ENCODE measurements at regions not wholly inside any gene's neighbourhood (a gene's known extent, or its start where the extent isn't known, plus 50 kb on each side); places are given as distances from the start of the nearest gene placed in this dataset.

DNA sequence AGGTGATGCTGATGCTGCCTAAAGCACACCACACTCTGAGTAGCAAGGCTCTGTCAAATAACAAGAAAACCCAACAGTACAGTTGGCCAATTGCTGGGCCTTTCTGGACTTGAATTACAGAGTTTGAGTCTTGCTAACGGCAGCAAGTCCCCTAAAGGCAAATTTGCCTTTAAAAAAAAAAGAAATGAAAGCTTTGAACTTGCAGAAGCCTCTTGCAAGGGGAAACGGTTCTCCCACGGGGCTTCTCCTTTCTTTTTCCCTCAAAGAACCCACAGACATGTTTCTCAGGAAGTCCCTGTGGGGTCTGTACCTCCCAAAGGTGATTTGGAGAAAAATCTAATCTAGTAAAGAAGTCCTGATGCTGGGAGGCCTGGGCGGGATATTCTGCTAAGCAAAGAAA, 191.3 kb upstream of the MYL2 start:
- no peak for DNase-seq

DNA sequence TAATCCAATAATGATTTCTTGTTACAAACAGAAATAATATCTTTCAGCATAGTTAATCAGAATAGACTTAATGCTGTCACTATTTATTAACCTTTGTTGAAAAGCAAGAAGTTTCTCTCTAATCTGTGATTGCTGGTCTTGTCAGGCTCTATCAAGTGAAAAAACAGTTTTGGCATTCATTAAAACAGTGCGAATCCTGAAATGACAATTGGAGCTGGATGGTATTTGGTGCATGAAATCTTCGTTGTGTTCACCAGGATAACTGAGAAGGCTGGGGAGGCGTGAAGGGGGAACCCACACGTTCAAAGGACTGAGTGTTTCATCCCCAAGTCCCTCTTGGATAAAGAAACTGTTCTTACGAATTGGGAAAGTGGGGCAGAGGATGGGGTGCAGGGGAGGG, 190.2 kb upstream of the MYL2 start:
- DNase-seq: no peak

DNA sequence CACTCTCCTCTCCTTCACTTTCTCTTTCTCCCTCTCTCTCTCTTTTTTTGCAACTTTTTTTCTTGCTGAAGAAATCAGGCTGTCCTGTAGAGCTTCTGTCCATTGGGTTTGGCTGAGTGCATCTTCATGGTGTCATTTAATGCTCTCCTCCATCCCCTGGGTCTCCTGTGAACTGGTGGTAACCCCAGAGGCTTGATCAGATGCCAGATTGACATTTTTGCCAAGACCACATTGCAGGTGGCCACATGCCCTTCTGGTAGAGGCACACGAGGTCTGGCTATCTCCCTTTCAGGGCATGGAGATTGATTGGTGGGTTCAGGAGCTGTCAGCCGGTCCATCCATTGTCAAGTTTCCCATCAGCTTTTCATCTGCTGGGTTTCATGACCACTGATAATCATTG, 188.3 kb upstream of the MYL2 start:
- DNase-seq: no peak

DNA sequence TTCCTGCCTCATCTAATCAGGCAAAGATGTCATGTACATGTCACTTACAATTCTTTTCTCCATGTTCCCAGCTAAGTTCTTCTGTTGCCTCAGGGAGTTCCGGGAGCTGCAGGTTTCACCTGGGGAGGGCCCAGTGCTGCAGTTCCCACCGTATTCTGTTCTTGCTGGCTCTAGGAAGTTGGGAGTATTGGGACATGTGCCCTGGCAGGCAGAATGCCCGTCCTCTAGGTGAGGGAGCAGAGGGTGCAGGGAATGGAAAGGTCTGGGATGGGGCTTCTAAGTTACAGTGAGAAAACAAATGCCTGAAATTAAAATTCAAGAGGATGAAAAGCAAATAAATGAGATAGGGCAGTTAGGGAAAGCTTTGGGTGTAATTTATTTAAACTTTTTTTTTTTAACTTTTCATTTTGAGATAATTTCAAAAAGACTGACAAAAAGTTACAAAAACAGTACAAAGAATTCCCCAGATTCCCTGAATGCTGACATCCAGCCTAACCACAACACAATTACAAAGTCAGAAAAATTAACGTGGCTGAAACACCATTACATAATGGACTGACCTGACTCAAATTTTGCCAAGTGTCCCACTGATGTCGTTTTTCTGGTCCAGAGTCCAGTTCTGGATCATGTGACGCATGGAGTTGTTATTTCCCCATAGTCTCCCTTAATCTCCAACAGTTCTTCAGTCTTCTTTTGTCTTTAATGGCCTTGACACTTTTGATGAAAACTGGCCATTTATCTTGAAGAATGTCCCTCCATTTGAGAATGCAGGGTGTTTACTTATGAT, 187.2 kb upstream of the MYL2 start:
- no peak for DNase-seq

DNA sequence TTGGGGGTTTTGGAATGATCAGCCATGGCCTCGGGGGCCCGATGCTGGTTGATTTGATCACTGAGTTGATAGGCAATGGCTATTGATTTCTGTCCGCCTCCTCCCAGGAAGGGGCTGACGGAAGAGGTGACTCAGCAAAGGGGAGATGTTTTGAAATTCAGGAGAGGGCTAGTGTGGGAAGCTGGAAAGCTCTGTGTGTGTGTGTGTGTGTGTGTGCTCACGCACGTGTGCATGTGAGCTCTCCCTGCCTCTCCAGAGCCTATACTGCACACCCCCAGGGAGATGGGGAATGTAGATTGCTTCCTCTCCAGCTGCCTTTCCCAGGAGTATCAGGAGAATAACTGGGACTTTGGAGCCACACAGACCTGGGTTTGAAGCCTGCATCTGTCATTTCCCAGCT, 184.9 kb upstream of the MYL2 start:
- DNase-seq: no peak

DNA sequence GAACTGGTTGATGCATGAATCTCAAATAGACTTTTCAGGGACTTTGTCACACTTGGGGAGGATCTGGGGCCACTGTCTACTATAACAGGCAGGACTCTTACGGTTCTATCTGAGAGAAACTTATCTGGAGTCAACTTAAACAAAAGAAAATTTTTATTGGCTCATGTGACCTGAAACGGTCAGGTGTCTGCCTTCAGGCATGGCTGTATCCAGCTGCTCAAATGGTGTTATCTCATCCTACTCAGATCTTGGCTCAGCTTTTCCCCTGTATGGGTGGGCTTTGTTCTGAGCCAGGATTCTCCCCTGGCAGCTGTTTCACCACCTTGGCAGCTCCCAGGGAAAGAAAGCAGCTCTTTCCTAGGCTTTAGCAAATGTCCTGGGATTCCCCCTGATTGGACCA, 183.2 kb upstream of the MYL2 start:
- DNase-seq: no peak

DNA sequence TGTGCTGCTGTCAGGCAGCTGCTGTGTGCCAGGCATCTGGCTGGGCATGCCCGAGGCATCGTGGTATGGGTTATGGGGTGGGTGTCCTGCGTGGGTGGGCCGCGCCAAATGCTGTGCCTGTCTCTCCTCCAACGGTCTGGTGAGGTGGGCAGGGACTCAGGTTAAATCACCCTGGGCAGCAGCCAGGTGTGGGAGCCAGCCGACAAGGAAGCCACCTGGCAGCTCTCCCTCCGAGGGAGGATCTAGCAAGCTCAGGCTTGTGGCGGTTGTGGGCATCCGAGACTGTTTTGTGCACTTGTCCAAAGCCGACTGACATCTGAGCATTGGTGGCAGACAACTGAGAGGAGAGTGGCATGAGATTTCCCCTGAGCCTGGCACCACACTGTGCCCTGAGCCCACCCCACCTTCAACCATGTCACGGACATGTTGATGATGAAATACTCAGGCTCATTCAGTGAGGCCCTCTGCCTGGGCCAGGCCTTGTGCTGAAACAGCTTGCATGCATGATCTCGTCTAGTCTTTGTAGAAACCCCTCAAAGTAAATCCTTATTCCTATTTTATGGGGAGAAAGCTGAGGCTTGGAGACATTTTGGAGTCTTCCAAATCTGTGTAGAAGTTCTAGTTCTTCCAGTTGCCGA, 181.8 kb upstream of the MYL2 start:
- no peak for DNase-seq

DNA sequence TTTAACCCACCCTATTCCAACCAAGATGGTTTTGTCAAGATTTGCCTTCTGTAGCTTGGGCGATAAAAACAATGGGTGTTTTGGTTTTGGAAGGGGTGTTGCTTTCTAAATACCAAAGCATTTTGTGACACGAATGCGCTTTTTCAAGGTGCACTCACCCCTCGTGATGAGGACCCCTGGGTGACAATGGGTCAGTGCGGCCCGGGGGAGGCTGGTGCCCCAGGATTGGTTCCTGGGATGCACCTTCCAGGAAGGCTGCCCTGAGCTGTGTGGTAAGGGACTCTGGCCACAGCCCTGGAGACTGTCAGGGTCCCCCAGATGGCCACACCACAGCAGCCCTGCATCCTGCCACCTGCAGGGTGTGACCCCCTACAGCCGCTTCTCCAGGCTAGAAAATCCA, 180.6 kb upstream of the MYL2 start:
- DNase-seq: no peak

DNA sequence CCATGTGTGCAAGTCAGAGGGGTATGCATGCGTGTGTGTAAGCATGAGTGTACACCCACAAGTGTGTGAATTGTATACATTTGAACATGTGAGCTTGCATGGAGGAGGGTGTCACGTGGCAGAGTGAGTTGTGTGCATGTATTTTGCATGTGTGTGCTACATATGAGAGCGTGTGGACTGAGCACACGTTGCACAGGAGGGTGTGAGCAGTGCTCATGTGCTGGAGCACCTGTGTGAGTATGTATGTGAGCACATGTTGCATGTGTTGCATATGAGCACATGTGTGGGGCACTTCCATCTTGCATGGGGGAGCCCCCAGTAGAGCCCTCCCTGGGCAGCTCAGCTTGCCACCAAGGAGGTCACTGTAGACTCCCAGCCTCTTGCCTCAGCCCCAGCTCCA, 180.2 kb upstream of the MYL2 start:
- DNase-seq: no peak

DNA sequence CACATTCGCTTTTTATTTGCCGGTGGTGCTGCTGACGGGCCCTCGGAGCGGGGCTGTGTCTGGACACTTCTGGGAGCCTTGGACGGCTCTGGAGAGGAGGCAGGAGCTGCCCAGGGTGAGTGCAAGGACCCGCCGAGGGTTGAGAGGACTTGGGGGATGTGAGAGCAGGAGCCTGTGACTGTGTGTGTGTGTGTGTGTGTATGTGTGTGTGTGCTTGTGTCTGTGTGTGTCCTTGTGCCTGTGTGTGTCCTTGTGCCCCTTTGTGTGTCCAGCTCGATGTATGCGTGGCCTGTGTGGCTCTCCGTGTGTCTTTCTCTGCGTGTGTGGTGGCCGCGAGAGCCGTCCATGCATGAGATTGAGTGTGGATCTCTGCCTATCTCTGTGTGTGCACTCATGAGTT, 179.6 kb upstream of the MYL2 start:
- DNase-seq: no peak

DNA sequence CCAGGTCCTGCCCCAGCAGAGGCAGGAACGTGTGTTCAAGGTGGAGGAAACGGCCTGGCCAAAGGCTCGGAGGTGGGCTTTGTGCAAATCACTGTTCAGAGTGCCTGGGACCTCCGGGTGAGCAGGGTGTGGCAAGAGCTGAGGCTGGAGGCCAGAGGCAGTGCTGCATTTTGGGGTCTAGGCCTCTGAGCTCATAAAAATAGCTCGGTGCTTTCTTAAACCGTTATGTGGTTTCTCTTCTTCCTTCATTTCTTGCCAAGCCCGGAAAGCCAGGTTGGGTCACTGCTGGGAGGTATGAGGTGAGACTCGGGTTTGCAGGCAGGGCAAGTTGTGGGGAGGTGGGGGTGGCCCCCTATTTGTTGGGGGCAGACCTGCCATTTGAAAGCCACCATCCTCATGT, 178.8 kb upstream of the MYL2 start:
- no peak for DNase-seq

DNA sequence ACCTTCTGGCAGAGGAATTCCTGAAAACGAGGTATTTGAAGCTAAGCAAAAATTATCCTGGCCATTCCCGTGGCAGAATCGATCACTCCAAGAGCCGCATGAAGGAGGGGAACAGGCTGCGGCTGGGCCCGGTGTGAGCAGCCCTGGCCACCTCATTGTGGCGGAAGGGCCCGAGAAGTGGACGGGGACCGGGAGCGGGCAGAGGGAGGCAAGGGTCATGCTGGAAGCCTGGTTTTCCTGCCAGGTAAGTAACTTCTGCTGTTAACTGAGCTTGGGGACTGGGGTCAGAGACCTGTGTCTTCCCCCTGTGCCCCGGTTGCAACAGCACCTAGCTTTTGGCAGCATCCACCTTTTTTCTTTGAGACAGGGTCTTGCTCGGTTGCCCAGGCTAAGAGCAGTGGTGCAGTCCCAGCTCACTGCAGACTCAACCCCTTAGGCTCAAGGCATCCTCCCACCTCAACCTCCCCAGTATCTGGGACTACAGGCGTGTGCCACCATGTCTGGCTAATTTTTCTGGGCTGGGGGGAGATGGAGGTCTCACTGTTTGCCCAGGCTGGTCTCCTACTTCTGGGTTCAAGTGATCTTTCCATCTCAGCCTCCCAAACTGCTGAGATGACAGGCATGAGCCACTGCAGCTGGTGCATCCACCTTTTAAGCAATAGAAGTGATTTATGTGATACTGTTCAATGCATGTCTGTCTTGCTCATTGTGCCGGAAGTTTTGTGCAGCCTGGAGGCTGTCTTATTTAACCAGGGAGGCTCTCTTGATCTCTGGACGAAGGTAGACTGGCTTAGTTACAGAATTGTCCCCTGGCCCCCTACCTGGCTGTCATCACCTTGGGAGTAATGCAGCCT, 174.0 kb upstream of the MYL2 start:
- DNase-seq: no peak

DNA sequence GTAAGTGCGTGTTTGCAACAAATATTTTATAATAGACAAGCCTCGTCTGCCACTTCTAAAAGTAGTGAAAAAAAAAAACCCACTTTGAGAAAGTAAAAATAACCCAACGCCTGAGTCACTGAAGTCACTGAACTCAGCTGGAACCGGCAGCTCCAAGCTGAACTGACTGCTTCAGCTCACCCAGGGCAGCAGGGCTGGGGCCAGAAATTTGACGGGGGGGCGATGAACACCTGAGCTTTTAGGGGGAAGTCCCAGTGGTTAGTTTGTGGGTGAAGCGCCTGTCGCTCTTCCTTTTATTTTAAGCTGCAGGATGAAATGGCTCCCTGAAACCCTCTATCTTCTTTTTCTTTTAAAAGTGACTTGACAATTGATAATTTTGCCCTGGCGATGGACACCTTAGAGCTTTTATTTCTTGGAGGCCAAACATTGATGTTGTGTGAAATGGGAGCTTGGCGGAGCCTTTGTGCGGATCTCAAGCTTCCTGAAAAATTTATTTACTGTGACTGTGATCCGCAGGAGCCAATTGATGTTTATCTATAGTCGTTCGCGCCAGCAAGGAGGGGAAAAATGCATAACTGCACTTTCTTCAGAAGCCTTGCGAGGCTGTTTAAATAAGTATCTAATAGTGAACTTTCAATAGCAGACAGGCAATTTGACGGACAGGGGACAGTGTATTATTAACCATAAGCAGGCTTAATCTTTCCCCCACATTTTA, 173.2 kb upstream of the MYL2 start:
- no peak for DNase-seq

DNA sequence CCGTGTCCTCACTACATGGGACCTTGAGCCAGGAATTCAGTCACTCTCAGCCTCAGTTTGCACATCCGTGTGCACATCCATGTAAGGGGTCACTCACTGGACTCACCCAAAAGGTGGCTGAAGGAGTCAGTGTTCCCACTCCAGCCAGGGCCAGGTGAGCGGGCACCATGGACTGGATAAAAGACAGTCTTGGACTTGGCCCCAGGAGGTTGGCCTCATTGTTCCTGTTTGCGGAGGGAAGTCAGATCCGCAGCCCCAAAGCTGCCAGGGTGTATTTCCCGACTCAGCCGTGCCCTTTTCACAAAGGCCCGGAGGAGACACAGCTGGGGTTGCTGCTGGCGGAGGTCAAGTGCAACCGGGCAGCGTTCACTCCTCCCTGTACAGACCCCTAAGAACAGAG, 170.7 kb upstream of the MYL2 start:
- DNase-seq: no peak

DNA sequence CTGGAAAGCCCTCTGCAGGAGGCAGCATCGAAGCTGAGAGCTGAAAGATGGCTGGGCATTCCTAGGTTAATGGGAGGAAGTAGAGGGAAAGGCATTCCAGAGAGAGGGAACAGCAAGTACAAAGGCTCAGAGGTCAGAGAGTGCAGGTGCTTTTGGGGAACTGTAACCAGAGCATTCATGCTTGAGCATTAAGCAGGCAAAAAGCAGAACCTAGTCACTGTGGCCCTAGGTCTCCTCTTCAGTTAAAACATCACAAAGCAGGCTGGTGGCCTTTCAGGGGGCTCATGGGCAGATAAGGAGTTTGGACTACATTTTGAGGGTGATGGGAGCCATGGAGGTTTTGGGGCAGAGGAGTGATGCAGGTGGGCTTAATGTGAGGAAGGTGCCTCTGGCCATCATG, 169.2 kb upstream of the MYL2 start:
- no peak for DNase-seq

DNA sequence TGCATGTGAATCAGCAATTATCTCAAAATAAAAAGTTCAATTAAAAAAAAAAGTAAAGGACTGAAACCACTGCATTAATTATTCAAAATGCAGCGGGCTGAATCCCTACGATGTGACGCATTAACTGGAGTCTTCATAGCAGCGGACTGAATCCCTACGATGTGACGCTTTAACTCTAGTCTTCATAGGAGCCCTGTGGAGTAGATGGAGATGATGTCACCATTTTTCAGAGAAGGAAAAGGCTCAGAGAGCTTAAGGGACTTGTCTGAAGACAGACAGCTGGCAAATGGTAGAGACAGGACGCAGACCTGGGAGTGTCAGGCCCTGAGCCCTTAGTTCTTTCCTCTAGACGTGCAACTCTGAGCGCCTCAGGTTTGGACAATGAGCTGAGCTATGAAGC, 168.0 kb upstream of the MYL2 start:
- DNase-seq: no peak

DNA sequence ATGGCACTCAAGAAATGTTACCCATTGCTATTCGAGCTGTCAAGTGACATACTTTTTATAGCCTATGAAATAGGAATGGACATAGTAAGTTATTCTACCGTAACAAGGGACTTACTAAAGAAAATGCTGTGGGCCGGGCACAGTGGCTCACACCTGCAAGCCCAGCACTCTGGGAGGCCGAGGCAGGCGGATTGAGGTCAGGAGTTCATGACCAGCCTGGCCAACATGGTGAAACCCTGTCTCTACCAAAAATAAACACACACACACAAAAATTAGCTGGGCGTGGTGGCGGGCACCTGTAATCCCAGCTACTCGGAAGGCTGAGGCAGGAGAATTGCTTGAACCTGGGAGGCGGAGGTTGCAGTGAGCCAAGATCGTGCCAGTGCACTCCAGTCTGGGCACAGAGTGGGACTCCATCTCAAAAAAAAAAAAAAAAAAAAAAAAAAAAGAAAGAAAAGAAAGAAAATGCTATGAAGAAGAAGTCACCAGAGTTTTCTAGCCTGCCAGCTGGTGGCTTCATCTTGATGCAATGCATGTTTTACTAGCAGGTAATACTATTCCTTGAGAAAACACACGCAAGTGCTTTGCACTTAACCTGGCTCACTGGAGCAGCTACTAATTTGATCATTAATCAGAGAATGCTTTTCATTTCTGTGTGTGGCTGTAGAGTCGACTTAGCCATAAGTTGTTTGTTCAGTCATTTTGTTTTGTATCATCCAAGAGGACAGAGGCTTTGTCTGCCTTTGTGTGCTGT, 166.7 kb upstream of the MYL2 start:
- no peak for DNase-seq

DNA sequence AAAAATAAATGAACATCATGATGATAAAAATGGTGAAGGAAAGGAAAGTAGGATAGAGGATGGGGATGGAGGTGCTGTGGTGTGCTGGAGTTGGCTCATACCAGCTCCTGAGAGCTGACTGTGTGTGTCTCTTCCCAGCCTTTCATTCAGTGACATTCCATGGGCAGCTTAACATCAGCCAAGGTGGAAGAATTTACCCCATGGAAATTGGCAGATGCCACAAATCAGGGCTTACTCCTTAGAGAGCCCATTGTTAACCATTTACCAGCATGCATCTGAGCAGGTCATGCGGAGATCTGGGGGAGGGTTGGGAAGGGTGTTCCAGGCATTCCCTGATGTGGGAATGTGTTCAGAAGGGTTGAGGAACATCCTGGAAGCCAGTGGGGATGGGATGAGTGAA, 164.7 kb upstream of the MYL2 start:
- no peak for DNase-seq

DNA sequence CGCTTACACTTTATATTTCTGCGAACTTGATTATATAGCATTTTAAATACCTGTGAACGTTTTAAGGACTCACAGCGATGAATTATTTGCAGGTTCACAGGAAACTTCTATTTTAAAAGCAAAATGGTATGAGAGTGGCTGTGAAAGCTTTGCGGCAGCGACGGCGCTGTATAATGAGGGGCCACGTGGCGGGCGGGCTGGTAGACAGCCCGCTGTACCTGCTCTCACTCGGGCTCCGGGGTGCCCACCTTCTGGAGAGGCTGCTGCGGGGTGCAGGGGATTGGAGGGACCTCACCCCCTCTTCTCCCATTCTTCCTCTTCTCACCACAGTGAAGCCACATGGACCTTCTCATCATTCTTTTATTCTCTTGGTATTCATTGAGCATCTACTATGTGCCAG, 164.2 kb upstream of the MYL2 start:
- DNase-seq: no peak

DNA sequence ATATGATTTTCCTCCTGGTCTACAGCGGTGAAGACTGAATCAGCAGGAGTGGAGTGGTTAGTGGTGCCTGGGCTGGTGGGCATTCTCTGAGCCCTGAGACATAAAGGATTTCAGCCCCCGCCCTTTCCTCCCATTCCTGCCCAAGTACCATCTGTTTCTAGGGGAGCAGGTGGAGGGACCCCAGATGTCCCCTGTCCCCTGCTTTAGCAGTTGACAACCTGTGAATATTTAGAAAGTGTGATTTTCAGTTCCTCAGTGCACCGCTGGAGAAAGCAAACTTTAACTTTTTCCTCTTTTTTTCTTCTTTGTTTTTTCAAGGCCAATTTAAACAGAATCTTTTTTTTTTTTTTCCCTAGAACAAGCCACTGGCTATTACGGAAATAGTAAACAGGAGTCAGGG, 163.8 kb upstream of the MYL2 start:
- no peak for DNase-seq

DNA sequence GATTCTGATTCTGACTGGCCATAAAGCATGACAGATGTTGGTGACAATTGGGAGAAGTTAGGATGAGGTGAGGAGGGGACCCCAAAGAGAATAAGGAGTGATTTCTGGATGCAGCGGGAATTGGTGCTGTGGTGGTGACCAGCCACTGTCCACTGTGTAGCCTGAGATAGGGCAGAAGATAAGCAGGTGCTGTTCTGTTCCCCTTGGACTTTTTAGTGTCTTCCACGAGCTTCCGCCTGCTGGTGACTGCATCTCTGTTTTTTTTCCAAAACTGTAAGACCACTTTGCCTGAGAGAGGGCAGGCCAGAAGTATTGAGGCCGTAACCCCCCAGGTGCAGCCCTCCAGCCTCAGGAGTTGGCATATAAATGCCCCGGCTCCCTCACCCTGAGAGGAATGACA, 161.2 kb upstream of the MYL2 start:
- DNase-seq: no peak

DNA sequence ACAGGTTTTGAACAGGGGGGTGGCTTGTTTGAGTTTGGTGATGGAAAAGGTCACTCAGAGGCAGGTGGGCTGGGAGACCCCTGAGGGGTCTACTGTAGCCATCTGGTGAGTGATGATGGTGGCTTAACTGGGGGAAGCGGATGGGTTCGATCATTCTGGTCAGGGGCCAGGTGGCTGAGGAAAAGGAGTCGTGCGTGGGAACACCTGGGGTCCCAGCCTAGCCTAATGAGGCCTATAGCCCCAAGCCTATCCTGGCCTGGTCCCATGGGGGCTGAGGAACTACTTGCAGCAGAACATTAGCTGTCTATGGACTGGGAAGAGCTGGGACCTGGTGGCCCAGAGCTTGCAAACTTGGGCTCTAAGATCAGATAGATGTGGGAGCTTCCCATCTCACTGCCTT, 158.4 kb upstream of the MYL2 start:
- no peak for DNase-seq

Data from right lung (tissue), 2 donors.